Uterus (tissue), 3 donors: ENCODE measurements at regions not wholly inside any gene's neighbourhood (a gene's known extent, or its start where the extent isn't known, plus 50 kb on each side); places are given as distances from the start of the nearest gene placed in this dataset.

ENCODE experiments used
- DNase-seq, 2 donors: peaks; one replicate each; pipeline ENCODE4 v3.0.0-alpha.2; 2019 to 2020
- H3K27ac ChIP-seq, 2 donors: fragments of 200-600 bp; sonication (generic); 1 replicate in 1 of 2; 2 replicates in 1 of 2; pipeline ENCODE4 v1.5.1; 2016 to 2018
- H3K27me3 ChIP-seq, 2 donors: fragments of 200-600 bp; sonication (generic); one replicate each; pipeline ENCODE4 v1.5.1; 2018 to 2019; ENCODE audit warnings: control low read depth in 1 of 2
- H3K36me3 ChIP-seq, 2 donors: fragments of 200-600 bp; sonication (generic); one replicate each; pipeline ENCODE4 v1.5.1; 2019; ENCODE audit warnings: control low read depth in 1 of 2
- H3K4me1 ChIP-seq, 2 donors: fragments of 200-600 bp; sonication (generic); one replicate each; pipeline ENCODE4 v1.5.1; 2018 to 2019; ENCODE audit warnings: control low read depth in 1 of 2
- H3K4me3 ChIP-seq, 2 donors: fragments of 200-600 bp; sonication (generic); 1 replicate in 1 of 2; 2 replicates in 1 of 2; pipeline ENCODE4 v1.5.1; 2018 to 2019; ENCODE audit warnings: mild to moderate bottlenecking in 1 of 2
- H3K9me3 ChIP-seq, 2 donors: fragments of 200-600 bp; sonication (generic); one replicate each; pipeline ENCODE4 v1.5.1; 2019; ENCODE audit warnings: control low read depth in 1 of 2
- CTCF ChIP-seq, 4 experiments: fragments of 200-600 bp in 2 of 4; fragments of 450-650 bp in 2 of 4; sonication (generic) in 2 of 4; IDR thresholded peaks; one replicate each; pipeline ENCODE4 v1.5.1; 2016 to 2019; ENCODE audit warnings: antibody characterized with exemption in 4 of 4, mild to moderate bottlenecking in 2 of 4, moderate library complexity in 1 of 4
- POLR2A ChIP-seq, 2 donors: fragments of 450-650 bp; IDR thresholded peaks; one replicate each; pipeline ENCODE4 v1.6.1; 2016; ENCODE audit warnings: antibody characterized with exemption in 2 of 2, mild to moderate bottlenecking in 1 of 2, moderate library complexity in 1 of 2
- intact Hi-C: fragments of 100-400 bp; cut with DNase I; formaldehyde crosslinking; loops from one replicate; pipeline ENCODE4 v1.15.1; 2023; ENCODE audit warnings: low total_unique reads
- donor health status: DM: yes; HTN: yes; CAD: no.

- no peak for TF ChIP-seq CTCF (IDR thresholded peaks at IDR 0.05)
- intact Hi-C loops, result no loop called here
- no peaks in the 10 kb centered on the region for H3K9me3 ChIP-seq
Observed at GRCh38 chr11:104538313-104538712, 359.9 kb downstream of the CASP12 start.

GRCh38 chr11:104534278-104534677 is 364.0 kb downstream of the CASP12 start:
- no peak for DNase-seq
- no peaks in the 10 kb centered on the region for H3K9me3 ChIP-seq
- no peaks in the 10 kb centered on the region for H3K27me3 ChIP-seq
- no peak overlapping the region for H3K4me3 ChIP-seq
- intact Hi-C loops, result no loop called here
- no peaks in the 10 kb centered on the region for H3K36me3 ChIP-seq
- TF ChIP-seq CTCF (IDR thresholded peaks at IDR 0.05) (no peak), POLR2A (IDR thresholded peaks at IDR 0.05) (no peak)
- H3K4me1 ChIP-seq, result no peaks in the 10 kb centered on the region
- H3K27ac ChIP-seq, result no peak overlapping the region

More at GRCh38 chr11:104538313-104538712, 359.9 kb downstream of the CASP12 start:
- DNase-seq, result no peak
- Histone ChIP-seq H3K4me1 (peaks cover 0 to 4% of the 10 kb centered on the region in 2 donors), H3K27me3 (no peaks in the 10 kb centered on the region), H3K36me3 (no peaks in the 10 kb centered on the region), H3K27ac (no peak overlapping the region), H3K4me3 (no peak overlapping the region)

DNA sequence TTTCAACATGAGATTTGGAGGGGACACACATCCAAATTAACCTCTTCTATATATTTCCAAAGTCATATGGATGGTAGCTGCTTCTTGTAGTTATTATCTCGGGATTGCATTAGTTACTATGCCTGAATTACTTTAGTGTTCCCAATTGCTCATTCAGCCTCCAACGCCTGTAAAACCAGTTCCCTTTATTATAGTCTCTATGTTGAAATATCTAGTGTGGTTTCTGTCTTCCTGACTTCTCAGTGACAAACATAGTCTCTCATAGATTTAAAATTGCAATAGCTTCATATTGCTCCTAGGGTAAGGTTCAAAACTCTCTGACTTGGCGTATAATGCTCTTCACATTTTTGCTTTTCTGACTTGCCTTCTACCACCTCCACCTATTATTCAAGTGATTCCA is 366.4 kb downstream of the CASP12 start:
- Histone ChIP-seq H3K36me3 (no peaks in the 10 kb centered on the region), H3K27ac (no peak overlapping the region), H3K27me3 (no peaks in the 10 kb centered on the region), H3K4me1 (no peaks in the 10 kb centered on the region), H3K9me3 (no peaks in the 10 kb centered on the region), H3K4me3 (no peak overlapping the region)
- DNase-seq, result no peak
- intact Hi-C loops, result no loop called here
- TF ChIP-seq CTCF (IDR thresholded peaks at IDR 0.05), result no peak
- TF ChIP-seq POLR2A (IDR thresholded peaks at IDR 0.05), result no peak

GRCh38 chr11:104531075-104531474 is 367.1 kb upstream of the PDGFD start:
- Histone ChIP-seq H3K27ac (no peak overlapping the region), H3K9me3 (no peaks in the 10 kb centered on the region), H3K4me1 (no peaks in the 10 kb centered on the region), H3K27me3 (no peaks in the 10 kb centered on the region), H3K4me3 (no peak overlapping the region), H3K36me3 (no peaks in the 10 kb centered on the region)
- TF ChIP-seq CTCF (IDR thresholded peaks at IDR 0.05) (no peak), POLR2A (IDR thresholded peaks at IDR 0.05) (no peak)
- intact Hi-C loops, result no loop called here
- DNase-seq, result no peak

- DNase-seq, result no peak
- Histone ChIP-seq H3K4me1 (no peaks in the 10 kb centered on the region), H3K9me3 (no peaks in the 10 kb centered on the region), H3K36me3 (no peaks in the 10 kb centered on the region), H3K4me3 (no peak overlapping the region), H3K27ac (no peak overlapping the region), H3K27me3 (no peaks in the 10 kb centered on the region)
- intact Hi-C loops, result no loop called here
- TF ChIP-seq CTCF (IDR thresholded peaks at IDR 0.05), result no peak
- no peak for TF ChIP-seq POLR2A (IDR thresholded peaks at IDR 0.05)
Observed at GRCh38 chr11:104529906-104530305, 366.0 kb upstream of the PDGFD start.
